A549 (cell line): ENCODE measurements at regions not wholly inside any gene's neighbourhood (a gene's known extent, or its start where the extent isn't known, plus 50 kb on each side); places are given as distances from the start of the nearest gene placed in this dataset.

ENCODE experiments used
- ATAC-seq, 2 experiments: fragments of 200-7000 bp in 1 of 2; fragments of >200 bp in 1 of 2; cut with Nextera tagmentation in 1 of 2; cut with Tn5 transposase in 1 of 2; 3 replicates each; pipeline versions ENCODE4 v1.8.0 to v1.9.1; 2018 to 2020; ENCODE audit warnings: mild to moderate bottlenecking in 1 of 2, moderate library complexity in 1 of 2
- CTCF ChIA-PET: fragments of 300-600 bp; sonication (Branson Sonifier 250); formaldehyde crosslinking; extraction: SDS; loops from one replicate; lab custom pipeline; 2021; ENCODE audit warnings: antibody characterized with exemption, inconsistent platforms; lab: Yijun Ruan, JAX
- POLR2A ChIA-PET: fragments of 350-600 bp; formaldehyde crosslinking; extraction: SDS; loops from one replicate; lab custom pipeline; 2021; ENCODE audit warnings: antibody characterized with exemption, inconsistent platforms; lab: Yijun Ruan, JAX
- DNase-seq, 2 experiments: peaks; one replicate each; pipeline versions ENCODE4 v3.0.0 to v3.0.0-alpha.2; 2011 to 2016; ENCODE audit warnings: low read depth in 1 of 2, low spot score in 1 of 2
- FAIRE-seq: peaks from 2 replicates; lab custom pipeline; 2011; peaks lifted over from hg19 to GRCh38; lab: Jason Lieb, UNC
- H3K27ac ChIP-seq, 2 experiments: fragments of >200 bp; sonication (Bioruptor Twin); formaldehyde crosslinking; 3 replicates each; pipeline ENCODE4 v1.5.1; 2016 to 2017
- H3K4me1 ChIP-seq: fragments of >200 bp; sonication (Bioruptor Twin); formaldehyde crosslinking; 3 replicates; pipeline ENCODE4 v1.6.1; 2016
- H3K4me2 ChIP-seq: fragments of >200 bp; sonication (Bioruptor Twin); formaldehyde crosslinking; 3 replicates; pipeline ENCODE4 v1.6.1; 2016
- H3K4me3 ChIP-seq: fragments of >200 bp; sonication (Bioruptor Twin); formaldehyde crosslinking; 3 replicates; pipeline ENCODE4 v1.5.1; 2016
- H3K9me3 ChIP-seq: fragments of >200 bp; sonication (Bioruptor Twin); formaldehyde crosslinking; 3 replicates; pipeline ENCODE4 v1.6.1; 2016
- BCL3 ChIP-seq: fragments of >200 bp; sonication (Bioruptor Twin); formaldehyde crosslinking; IDR thresholded peaks from 3 replicates; pipeline ENCODE4 v1.6.1; 2016
- BHLHE40 ChIP-seq: IDR thresholded peaks from 2 replicates; pipeline ENCODE4 v1.6.1; 2012; ENCODE audit warnings: low read depth, low read length, inconsistent platforms
- CBX2 ChIP-seq: fragments of 200-600 bp; sonication (generic); IDR thresholded peaks from 2 replicates; pipeline ENCODE4 v1.6.1; 2016; ENCODE audit warnings: low read depth, mild to moderate bottlenecking, borderline replicate concordance
- CEBPB ChIP-seq, 2 experiments: fragments of >200 bp in 1 of 2; sonication (Bioruptor Twin) in 1 of 2; formaldehyde crosslinking in 1 of 2; IDR thresholded peaks; 2 replicates each; pipeline ENCODE4 v1.6.1; 2012 to 2016
- EHF ChIP-seq: fragments of 250-450 bp; sonication (Bioruptor Pico); IDR thresholded peaks from 2 replicates; pipeline ENCODE4 v1.5.0; 2020; ENCODE audit warnings: mild to moderate bottlenecking
- EHMT2 ChIP-seq: fragments of 200-600 bp; sonication (generic); IDR thresholded peaks from 2 replicates; pipeline ENCODE4 v1.6.1; 2016; ENCODE audit warnings: antibody characterized with exemption, low read depth, mild to moderate bottlenecking, moderate library complexity
- EP300 ChIP-seq, 2 experiments: fragments of >200 bp; sonication (Bioruptor Twin); formaldehyde crosslinking; IDR thresholded peaks; 2 replicates in 1 of 2; 3 replicates in 1 of 2; pipeline ENCODE4 v1.6.1; 2016 to 2017
- FOXS1 ChIP-seq: fragments of 250-450 bp; sonication (Bioruptor Pico); IDR thresholded peaks from 2 replicates; pipeline ENCODE4 v1.5.0; 2020; ENCODE audit warnings: mild to moderate bottlenecking, moderate library complexity
- HDAC2 ChIP-seq: fragments of 200-600 bp; sonication (generic); IDR thresholded peaks from 2 replicates; pipeline ENCODE4 v1.6.1; 2016
- HES2 ChIP-seq: fragments of >200 bp; sonication (Bioruptor Twin); formaldehyde crosslinking; IDR thresholded peaks from 2 replicates; pipeline ENCODE4 v1.6.1; 2016
- HEYL ChIP-seq: fragments of 250-450 bp; sonication (Bioruptor Pico); IDR thresholded peaks from 2 replicates; pipeline ENCODE4 v1.8.0; 2021; ENCODE audit warnings: mild to moderate bottlenecking, moderate library complexity
- HMGXB4 ChIP-seq: fragments of 250-450 bp; sonication (Bioruptor Pico); IDR thresholded peaks from 2 replicates; pipeline ENCODE4 v1.5.0; 2021; ENCODE audit warnings: mild to moderate bottlenecking, moderate library complexity, borderline replicate concordance
- HOXB5 ChIP-seq: fragments of 250-450 bp; sonication (Bioruptor Pico); IDR thresholded peaks from 2 replicates; pipeline ENCODE4 v1.5.0; 2020; ENCODE audit warnings: mild to moderate bottlenecking, moderate library complexity
- JUN ChIP-seq, 2 experiments: fragments of >200 bp; sonication (Bioruptor Twin); formaldehyde crosslinking; IDR thresholded peaks; 2 replicates in 1 of 2; 3 replicates in 1 of 2; pipeline ENCODE4 v1.6.1; 2016 to 2017
- MAFK ChIP-seq: fragments of 450-650 bp; IDR thresholded peaks from 2 replicates; pipeline ENCODE4 v1.6.1; 2014; ENCODE audit not compliant: partially characterized antibody
- MAZ ChIP-seq: fragments of 150-350 bp; IDR thresholded peaks from 2 replicates; pipeline ENCODE4 v1.6.1; 2014; ENCODE audit warnings: antibody characterized with exemption, low read depth, low read length, borderline replicate concordance
- MYC ChIP-seq: IDR thresholded peaks from 2 replicates; pipeline ENCODE4 v1.6.1; 2012; ENCODE audit warnings: mild to moderate bottlenecking, inconsistent platforms, low read length, improper control_type of control experiment, borderline replicate concordance
- NPAS2 ChIP-seq: fragments of 250-450 bp; sonication (Bioruptor Pico); IDR thresholded peaks from 2 replicates; pipeline ENCODE4 v1.8.0; 2022; ENCODE audit warnings: mild to moderate bottlenecking, moderate library complexity, borderline replicate concordance
- PBX3 ChIP-seq: IDR thresholded peaks from 2 replicates; pipeline ENCODE4 v1.6.1; 2012
- RAD21 ChIP-seq, 2 experiments: fragments of >200 bp in 1 of 2; sonication (Bioruptor Twin) in 1 of 2; formaldehyde crosslinking in 1 of 2; IDR thresholded peaks in 1 of 2; conservative IDR thresholded peaks in 1 of 2; 2 replicates in 1 of 2; 3 replicates in 1 of 2; pipeline ENCODE4 v1.6.1; 2012 to 2018; ENCODE audit warnings: inconsistent platforms in 1 of 2
- RARB ChIP-seq: fragments of 250-450 bp; sonication (Bioruptor Pico); IDR thresholded peaks from 2 replicates; pipeline ENCODE4 v1.8.0; 2021; ENCODE audit warnings: mild to moderate bottlenecking, moderate library complexity
- RCOR1 ChIP-seq: fragments of 150-350 bp; IDR thresholded peaks from 2 replicates; pipeline ENCODE4 v1.6.1; 2014; ENCODE audit warnings: antibody characterized with exemption, low read length, low read depth
- TP53 ChIP-seq: fragments of 250-450 bp; sonication (Bioruptor Pico); IDR thresholded peaks from 2 replicates; pipeline ENCODE4 v1.5.0; 2021; ENCODE audit warnings: mild to moderate bottlenecking, moderate library complexity
- USF2 ChIP-seq: fragments of 450-650 bp; IDR thresholded peaks from 2 replicates; pipeline ENCODE4 v1.6.1; 2014; ENCODE audit warnings: antibody characterized with exemption
- ZSCAN20 ChIP-seq: fragments of 250-450 bp; sonication (Bioruptor Pico); IDR thresholded peaks from 2 replicates; pipeline ENCODE4 v1.8.0; 2022; ENCODE audit warnings: mild to moderate bottlenecking, moderate library complexity
- WGBS: methylation state at CpG from one replicate; pipeline ENCODE4 v1.1.6; 2017; ENCODE audit errors: missing lambda C conversion rate; 5-methylcytosine and 5-hydroxymethylcytosine counted together

DNA sequence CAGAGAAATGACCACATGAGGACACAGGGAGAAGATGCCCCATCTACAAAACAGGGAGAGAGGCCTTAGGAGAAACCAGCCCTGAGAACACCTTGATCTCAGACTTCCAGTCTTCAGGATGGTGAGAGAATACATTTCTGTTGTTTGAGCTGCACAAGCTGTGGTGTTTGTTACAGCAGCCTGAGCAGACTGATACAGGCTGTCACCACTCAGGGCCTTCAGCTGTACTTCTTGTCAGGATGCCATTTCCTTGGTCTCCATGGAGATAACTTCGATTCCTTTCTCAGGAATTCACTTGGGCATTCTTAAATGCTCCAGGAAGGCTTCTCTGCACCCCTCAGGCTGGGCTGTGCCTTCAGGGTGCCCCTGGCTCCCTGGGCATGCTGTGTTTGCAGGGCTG lies 85.7 kb upstream of the IGFBP3 start (continued):
- TF ChIP-seq HEYL (no peak), CEBPB (IDR thresholded peaks at IDR 0.05) (no peak), EHMT2 (no peak), RAD21 (conservative IDR thresholded peaks at IDR 0.05 in 1 of 2, IDR thresholded peaks at IDR 0.05 in 1 of 2) (no peak), HOXB5 (CRISPR knock-in tag) (no peak), PBX3 (no peak), MAZ (no peak), FOXS1 (no peak)

DNA sequence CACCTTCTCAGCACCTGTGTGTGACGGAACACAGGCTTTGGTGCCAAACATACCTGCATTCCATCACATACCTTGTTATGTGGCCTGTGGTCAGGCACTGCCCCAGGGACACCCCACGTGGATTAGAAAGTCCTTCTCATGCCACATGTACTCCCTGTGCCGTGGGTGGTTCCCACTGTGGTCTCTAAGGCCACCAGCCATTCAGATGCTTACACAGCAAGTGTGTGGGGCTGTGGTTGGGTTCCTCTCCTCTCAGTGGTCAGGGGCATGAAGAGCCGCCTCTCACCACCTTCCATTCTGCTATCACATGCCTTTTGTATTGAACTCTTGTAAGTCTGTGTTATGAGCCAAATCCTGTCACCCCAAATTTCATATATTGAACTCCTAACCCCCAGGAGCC lies 85.1 kb upstream of the IGFBP3 start:
- TF ChIP-seq JUN (IDR thresholded peaks at IDR 0.05): no peak
- TF ChIP-seq EHMT2: no peak
- no peak for TF ChIP-seq ZSCAN20 (CRISPR knock-in tag)
- TF ChIP-seq HEYL: no peak
- TF ChIP-seq USF2: no peak
- H3K9me3 ChIP-seq: no peaks in the 10 kb centered on the region; the same call in 2 of the 3 replicates
- ChIA-PET CTCF (no interaction called here), POLR2A (no interaction called here)
- H3K4me1 ChIP-seq: 0 out of 3 replicates have a peak, but pooled peaks cover 10% of the 10 kb centered on the region
- no peak for DNase-seq
- H3K4me3 ChIP-seq: no peak overlapping the region
- H3K27ac ChIP-seq: no peak overlapping the region; a peak in 1 of 6 replicates
- no peak for FAIRE-seq
- no peak overlapping the region for H3K4me2 ChIP-seq
- WGBS: 66% methylated on average over 4 of the region's 4 CpGs
- no peak for ATAC-seq

DNA sequence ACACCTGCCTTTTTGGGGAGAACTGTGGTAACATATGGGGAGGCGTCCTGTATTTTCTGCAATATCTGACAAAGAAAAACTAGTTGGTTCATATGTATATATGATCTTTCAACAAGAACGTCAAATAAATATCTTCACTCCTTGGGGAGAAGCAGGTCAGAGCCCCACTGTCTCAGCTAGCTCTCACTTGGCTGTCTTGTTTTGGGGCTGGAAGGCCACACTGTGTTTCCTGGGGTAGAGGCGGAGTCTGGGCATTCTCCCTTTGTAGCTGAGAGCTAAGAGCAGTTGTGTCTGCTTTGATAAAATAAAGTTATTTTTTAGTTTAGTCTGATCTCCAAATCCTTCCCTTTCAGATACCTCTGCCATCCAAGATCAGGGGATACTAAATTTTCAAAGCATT lies 83.9 kb upstream of the IGFBP3 start:
- ChIA-PET POLR2A (no interaction called here), CTCF (interaction anchor here (0.7 to 1.4 kb wide), 3 partner anchors 47 to 127 kb away, joined by 3 to 4 read pairs (median 3); no protein-coding TSS in a partner anchor)
- Histone ChIP-seq H3K4me1 (0 out of 3 replicates have a peak, but pooled peaks cover 10% of the 10 kb centered on the region), H3K27ac (no peak overlapping the region), H3K4me2 (no peak overlapping the region), H3K9me3 (no peaks in the 10 kb centered on the region; the same call in 2 of the 3 replicates), H3K4me3 (no peak overlapping the region)
- 94% methylated on average over 3 of the region's 3 CpGs for WGBS
- FAIRE-seq: no peak
- TF ChIP-seq BCL3 (no peak), EHF (CRISPR knock-in tag) (no peak), NPAS2 (CRISPR knock-in tag) (no peak), CBX2 (no peak), ZSCAN20 (CRISPR knock-in tag) (no peak), HES2 (no peak), MAFK (no peak), RCOR1 (no peak), BHLHE40 (no peak), HMGXB4 (CRISPR knock-in tag) (no peak), EP300 (IDR thresholded peaks at IDR 0.05) (no peak), TP53 (no peak), RARB (CRISPR knock-in tag) (no peak), HOXB5 (CRISPR knock-in tag) (no peak), MYC (no peak), HDAC2 (no peak), CEBPB (IDR thresholded peaks at IDR 0.05) (no peak)
- no peak for ATAC-seq
- DNase-seq: no peak
